ENCODE measurements at regions not wholly inside any gene's neighbourhood (a gene's known extent, or its start where the extent isn't known, plus 50 kb on each side); places are given as distances from the start of the nearest gene placed in this dataset.
A peak's percentile ranks its signal among the peaks of the same experiment; 100 is the strongest.
"Not testable (repeated sequence)": the region's sequence is repeated elsewhere in the genome, so short reads cannot be mapped to it uniquely, and the experiment has no call there.

DNA sequence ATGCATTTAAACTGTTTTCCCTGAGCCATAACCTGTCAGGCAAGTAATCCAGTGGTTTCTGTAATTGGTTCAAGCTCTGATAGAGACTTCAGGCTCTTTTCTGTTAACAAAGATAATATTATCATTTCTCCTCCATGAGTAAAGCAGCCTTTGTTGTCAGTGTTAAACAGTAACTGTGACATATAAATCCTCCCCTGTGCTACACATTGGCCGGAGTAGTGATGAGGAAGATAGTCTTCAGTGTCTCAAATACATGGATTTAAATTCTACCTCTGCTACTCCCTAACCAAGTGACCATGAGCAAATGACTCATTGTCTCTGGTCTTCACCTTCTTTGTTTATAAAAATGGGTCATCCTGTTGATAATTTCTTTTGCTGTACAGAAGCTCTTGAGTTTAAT is 615.5 kb upstream of the CHD1 start:
- H3K4me1 ChIP-seq, result no peaks in the 10 kb centered on the region

DNA sequence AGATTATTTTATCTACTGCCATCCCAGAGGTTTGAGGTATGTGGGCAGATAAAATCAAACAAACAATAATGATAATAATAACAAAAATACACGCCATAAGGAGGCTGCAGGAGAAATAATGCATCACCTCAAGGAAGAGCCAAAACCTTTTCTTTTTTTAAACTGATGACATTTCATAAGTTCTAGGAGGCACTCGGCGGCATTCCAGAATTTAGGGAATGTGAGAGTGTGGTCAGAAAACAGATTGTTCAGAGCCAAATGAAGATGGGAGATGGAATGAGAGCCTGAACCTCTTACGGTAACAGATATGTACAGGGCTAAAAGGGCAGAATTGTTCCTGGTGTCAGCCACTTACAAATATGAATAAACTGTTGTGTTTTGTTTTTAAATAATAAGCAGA is 615.0 kb upstream of the CHD1 start:
- peak in 1 of 2 donors; percentile 54 for DNase-seq (ENCODE audit: low spot score in 2 of 2)
- TF ChIP-seq, protein P1, sequence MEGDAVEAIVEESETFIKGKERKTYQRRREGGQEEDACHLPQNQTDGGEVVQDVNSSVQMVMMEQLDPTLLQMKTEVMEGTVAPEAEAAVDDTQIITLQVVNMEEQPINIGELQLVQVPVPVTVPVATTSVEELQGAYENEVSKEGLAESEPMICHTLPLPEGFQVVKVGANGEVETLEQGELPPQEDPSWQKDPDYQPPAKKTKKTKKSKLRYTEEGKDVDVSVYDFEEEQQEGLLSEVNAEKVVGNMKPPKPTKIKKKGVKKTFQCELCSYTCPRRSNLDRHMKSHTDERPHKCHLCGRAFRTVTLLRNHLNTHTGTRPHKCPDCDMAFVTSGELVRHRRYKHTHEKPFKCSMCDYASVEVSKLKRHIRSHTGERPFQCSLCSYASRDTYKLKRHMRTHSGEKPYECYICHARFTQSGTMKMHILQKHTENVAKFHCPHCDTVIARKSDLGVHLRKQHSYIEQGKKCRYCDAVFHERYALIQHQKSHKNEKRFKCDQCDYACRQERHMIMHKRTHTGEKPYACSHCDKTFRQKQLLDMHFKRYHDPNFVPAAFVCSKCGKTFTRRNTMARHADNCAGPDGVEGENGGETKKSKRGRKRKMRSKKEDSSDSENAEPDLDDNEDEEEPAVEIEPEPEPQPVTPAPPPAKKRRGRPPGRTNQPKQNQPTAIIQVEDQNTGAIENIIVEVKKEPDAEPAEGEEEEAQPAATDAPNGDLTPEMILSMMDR (IDR thresholded peaks at IDR 0.05), result no peak
- H3K27ac ChIP-seq, result no peak overlapping the region
- H3K4me3 ChIP-seq, result no peak overlapping the region
- intact Hi-C loops (cut with DNase I; ENCODE audit: low total_unique reads), result no loop called here
- H3K4me1 ChIP-seq, result no peaks in the 10 kb centered on the region
- H3K36me3 ChIP-seq, result no peaks in the 10 kb centered on the region
- no peaks in the 10 kb centered on the region for H3K9me3 ChIP-seq
- no peaks in the 10 kb centered on the region for H3K27me3 ChIP-seq

More for the DNA sequence above, 615.5 kb upstream of the CHD1 start:
- H3K9me3 ChIP-seq, result no peaks in the 10 kb centered on the region
- no peak for DNase-seq (ENCODE audit: low spot score in 2 of 2)
- H3K27ac ChIP-seq, result peak overlapping the region; percentile 18 to 61
- H3K36me3 ChIP-seq, result no peaks in the 10 kb centered on the region
- TF ChIP-seq, protein P1 (IDR thresholded peaks at IDR 0.05), result no peak
- no peak for TF ChIP-seq POLR2AphosphoS5 (IDR thresholded peaks at IDR 0.05)
- no peak overlapping the region for H3K4me3 ChIP-seq
- intact Hi-C loops (cut with DNase I; ENCODE audit: low total_unique reads), result no loop called here
- H3K27me3 ChIP-seq, result no peaks in the 10 kb centered on the region

DNA sequence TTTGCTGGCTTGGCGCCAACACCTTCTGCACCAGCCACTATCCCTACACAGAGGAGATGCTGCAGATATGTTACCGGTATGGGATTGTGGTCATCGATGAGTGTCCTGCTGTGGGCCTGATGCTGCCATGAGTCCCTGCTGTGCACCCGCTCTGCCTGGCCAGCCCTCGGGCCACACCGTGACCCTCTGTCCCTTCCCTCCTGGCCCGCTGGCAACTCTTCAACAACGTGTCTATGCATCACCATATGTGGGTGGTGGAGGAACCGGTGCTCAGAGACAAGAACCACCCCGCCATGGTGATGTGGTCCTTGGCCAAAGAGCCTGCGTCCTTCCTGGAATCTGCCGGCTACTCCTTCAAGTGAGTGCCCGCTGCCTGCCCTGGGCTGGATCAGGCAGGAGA is 605.4 kb upstream of the CHD1 start:
- H3K27me3 ChIP-seq; H3K4me1 ChIP-seq; H3K9me3 ChIP-seq; H3K27ac ChIP-seq; intact Hi-C loops (cut with DNase I; ENCODE audit: low total_unique reads); DNase-seq (ENCODE audit: low spot score in 2 of 2); H3K4me3 ChIP-seq; H3K36me3 ChIP-seq: not testable (repeated sequence)

DNA sequence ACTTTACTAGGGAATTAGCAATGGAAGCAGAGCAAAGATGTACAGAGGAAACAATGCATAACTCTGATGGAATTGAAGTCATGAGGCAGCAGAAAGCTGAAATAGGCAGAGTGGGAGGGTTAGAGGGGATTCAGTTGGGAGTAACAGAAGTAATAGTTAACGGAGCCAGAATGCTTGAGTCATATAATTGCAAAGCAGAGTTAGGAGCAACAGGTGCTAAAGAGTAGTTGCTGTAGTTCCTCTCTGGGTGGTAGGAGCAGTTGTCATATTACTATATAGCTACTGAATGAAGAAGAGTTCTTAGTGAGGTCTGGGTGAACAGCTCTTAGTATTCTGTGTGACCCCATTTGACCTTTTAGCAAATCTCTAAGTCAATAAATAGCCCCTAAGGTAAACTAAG is 592.9 kb upstream of the CHD1 start:
- H3K9me3 ChIP-seq; H3K4me1 ChIP-seq; H3K27ac ChIP-seq; H3K27me3 ChIP-seq; intact Hi-C loops (cut with DNase I; ENCODE audit: low total_unique reads); H3K36me3 ChIP-seq; DNase-seq (ENCODE audit: low spot score in 2 of 2); H3K4me3 ChIP-seq: not testable (repeated sequence)

DNA sequence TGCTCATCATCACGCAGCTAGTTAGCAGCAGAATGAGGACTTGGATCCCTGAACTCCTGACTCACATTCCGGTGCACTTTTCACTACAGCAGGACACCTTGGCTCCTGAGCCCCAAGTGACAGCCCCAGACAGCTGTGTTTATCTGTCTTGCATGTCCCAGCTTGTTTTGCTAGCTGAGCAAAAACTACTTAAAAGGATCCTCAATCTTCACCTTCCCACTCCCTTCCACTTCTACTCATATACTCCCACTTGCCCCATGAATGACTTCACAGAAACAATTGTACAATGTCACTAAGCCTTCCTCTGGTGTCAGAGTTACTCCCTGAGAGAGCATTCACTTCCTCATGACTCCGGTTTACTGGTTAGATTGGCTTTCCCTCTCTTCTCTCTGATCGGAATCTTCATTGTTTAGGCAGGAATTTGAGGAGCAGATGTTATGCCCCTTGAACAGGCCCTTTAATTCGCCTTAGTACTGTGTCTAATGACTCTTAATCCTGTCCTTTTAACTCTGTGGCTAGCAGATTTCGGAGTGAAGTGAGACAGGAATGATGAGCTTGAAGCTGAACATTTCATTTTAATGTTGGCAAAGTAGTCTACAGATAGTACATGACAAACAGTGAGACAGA is 587.2 kb upstream of the CHD1 start:
- H3K9me3 ChIP-seq; H3K27me3 ChIP-seq; H3K27ac ChIP-seq; H3K4me3 ChIP-seq; H3K36me3 ChIP-seq; H3K4me1 ChIP-seq; intact Hi-C loops (cut with DNase I; ENCODE audit: low total_unique reads); DNase-seq (ENCODE audit: low spot score in 2 of 2): not testable (repeated sequence)

DNA sequence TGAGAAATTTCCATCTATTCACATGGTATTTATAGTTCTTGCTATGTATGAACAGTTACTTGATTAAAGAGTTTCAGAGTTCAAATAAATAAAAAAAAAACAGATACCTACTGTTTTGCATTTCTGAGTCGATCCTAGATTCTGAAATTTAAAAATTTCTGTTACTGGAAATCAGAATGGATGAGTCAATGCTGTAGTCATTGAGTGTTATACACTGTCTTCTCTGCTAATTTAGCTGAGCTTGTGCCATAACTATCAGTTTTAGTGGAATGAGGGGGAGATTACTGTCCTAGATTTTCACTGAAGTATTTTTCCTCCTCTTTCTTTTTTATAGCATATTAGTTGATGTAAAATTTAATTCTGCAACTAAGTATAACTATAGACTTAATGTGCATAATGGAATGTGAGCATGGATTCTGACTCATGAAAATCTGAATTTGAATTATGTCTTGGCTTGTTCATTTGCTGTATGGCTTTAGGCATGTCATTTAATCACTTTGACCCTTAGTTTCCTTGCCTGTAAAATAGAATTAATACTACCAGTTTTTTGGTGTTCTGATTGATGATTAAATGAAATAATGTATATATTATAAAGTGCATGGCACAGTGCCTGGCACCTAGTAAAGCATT is 581.5 kb upstream of the CHD1 start:
- H3K4me3 ChIP-seq; H3K27me3 ChIP-seq; intact Hi-C loops (cut with DNase I; ENCODE audit: low total_unique reads); H3K27ac ChIP-seq; DNase-seq (ENCODE audit: low spot score in 2 of 2); H3K36me3 ChIP-seq; H3K4me1 ChIP-seq: not testable (repeated sequence)
- peaks cover 6 to 15% of the 10 kb centered on the region in 2 donors for H3K9me3 ChIP-seq

DNA sequence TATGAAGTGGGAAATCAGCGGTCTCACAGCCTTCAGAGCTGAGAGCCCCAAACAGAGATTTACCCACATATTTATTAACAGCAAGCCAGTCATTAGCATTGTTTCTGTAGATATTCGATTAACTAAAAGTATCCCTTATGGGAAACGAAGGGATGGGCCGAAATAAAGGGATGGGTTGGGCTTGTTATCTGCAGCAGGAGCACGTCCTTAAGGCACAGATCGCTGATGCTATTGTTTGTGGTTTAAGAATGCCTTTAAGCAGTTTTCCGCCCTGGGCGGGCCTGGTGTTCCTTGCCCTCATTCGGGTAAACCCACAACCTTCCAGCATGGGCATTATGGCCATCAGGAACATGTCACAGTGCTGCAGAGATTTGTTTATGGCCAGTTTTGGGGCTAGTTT is 580.3 kb upstream of the CHD1 start:
- H3K4me3 ChIP-seq; DNase-seq (ENCODE audit: low spot score in 2 of 2); H3K36me3 ChIP-seq; H3K27ac ChIP-seq; intact Hi-C loops (cut with DNase I; ENCODE audit: low total_unique reads); H3K4me1 ChIP-seq; H3K27me3 ChIP-seq: not testable (repeated sequence)
- H3K9me3 ChIP-seq, result peaks cover 6 to 15% of the 10 kb centered on the region in 2 donors

DNA sequence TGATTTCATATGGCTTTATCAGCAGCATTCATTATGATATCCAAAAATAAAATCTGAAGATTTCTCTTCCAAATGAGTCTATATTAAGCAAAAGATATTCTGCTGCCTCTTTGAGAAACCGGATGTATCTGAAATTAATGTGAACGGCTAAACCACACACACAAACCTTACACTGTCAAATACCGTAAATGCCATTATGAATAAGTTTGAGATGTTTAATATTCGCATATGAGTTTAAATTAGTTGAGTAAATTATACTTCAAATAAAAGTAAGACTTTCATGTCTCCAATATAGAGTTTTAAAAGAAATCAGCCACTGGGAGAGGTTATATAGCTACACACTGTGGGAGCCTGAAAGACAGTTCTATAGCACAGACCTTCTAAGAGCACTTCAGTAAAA is 566.6 kb upstream of the CHD1 start:
- H3K9me3 ChIP-seq; H3K4me1 ChIP-seq; DNase-seq (ENCODE audit: low spot score in 2 of 2); H3K4me3 ChIP-seq; intact Hi-C loops (cut with DNase I; ENCODE audit: low total_unique reads); H3K27me3 ChIP-seq; H3K27ac ChIP-seq; H3K36me3 ChIP-seq: not testable (repeated sequence)

DNA sequence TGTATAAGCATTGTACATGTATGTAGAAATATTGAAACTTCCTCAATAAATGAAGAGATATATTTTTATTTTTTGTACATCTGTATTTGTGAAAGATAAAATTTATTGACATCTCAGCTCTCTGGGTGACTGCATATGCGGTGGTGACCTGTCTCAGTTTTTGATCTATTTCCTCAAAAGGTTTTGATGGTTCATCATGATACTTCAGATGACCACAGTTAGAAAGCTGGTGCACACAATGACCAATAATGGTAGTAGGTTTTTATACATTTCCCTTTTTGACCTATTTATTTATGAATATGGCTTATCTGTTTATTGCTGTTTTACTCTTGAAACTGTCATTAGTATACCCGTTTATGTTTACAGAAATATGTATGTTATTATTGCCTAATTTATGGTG is 549.6 kb upstream of the CHD1 start:
- H3K4me1 ChIP-seq; H3K36me3 ChIP-seq; H3K9me3 ChIP-seq; H3K4me3 ChIP-seq; intact Hi-C loops (cut with DNase I; ENCODE audit: low total_unique reads); H3K27me3 ChIP-seq; DNase-seq (ENCODE audit: low spot score in 2 of 2); H3K27ac ChIP-seq: not testable (repeated sequence)

DNA sequence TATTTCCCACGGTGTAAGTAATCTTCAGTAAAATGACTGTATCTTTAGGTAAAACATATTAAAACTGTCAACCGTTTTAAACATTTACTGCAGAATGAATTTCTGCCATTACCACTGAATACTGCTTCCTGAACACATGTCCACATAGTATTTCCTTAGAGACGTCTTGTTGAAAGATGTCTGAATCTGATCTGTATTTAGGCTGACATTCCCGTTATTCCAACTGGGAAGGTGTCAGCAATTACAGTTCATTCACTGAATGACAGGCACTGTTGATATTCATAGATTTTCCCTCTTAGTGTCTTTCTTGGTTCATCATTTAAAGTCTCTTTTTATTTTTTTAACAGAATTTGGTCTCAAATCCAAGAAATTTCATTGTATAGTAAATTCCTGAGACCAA is 544.5 kb upstream of the CHD1 start:
- H3K27ac ChIP-seq; H3K4me3 ChIP-seq; H3K36me3 ChIP-seq; H3K9me3 ChIP-seq; H3K27me3 ChIP-seq; H3K4me1 ChIP-seq; intact Hi-C loops (cut with DNase I; ENCODE audit: low total_unique reads); DNase-seq (ENCODE audit: low spot score in 2 of 2): not testable (repeated sequence)

DNA sequence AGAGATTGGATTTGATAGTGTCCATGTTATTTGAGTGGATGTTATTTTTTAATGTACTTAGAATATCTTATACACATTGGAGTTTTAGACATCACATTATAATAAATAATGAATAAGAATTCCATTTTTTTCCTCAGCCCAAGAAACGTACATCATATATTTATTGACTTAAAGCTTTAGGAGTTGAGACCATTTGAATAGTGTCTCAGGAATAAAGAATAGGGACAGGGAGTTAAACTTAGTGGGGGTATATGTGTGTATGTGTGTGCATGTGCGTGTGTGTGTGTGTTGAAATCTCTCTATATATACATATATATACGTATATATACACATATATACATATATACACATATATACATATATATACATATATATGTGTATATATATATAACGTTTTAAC is 542.9 kb upstream of the CHD1 start:
- intact Hi-C loops (cut with DNase I; ENCODE audit: low total_unique reads); H3K4me1 ChIP-seq; H3K27me3 ChIP-seq; H3K36me3 ChIP-seq; H3K27ac ChIP-seq; DNase-seq (ENCODE audit: low spot score in 2 of 2); H3K4me3 ChIP-seq; H3K9me3 ChIP-seq: not testable (repeated sequence)

DNA sequence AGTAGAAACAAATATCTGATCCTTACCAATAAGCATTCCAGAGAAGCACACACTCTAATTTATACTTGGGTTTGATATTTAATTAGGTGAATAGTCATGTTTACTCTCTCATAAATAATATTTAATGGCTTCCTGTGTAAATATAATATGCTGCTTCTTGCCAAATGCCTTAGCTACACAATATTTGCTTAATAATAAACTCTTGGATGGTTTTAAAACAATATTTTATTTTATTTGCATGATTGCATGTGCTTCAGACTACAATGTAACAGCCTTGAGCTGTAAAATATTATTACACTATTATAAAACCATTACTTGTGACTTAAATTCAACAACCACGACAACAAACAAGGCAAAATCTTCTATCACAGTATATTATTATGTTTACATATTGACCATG is 542.4 kb upstream of the CHD1 start:
- H3K9me3 ChIP-seq; H3K27ac ChIP-seq; intact Hi-C loops (cut with DNase I; ENCODE audit: low total_unique reads); H3K4me3 ChIP-seq; H3K27me3 ChIP-seq; H3K36me3 ChIP-seq; DNase-seq (ENCODE audit: low spot score in 2 of 2); H3K4me1 ChIP-seq: not testable (repeated sequence)
